Uterus (tissue), 2 donors: ENCODE measurements at regions not wholly inside any gene's neighbourhood (a gene's known extent, or its start where the extent isn't known, plus 50 kb on each side); places are given as distances from the start of the nearest gene placed in this dataset.

ENCODE experiments used
- POLR2A ChIP-seq, 2 donors: fragments of 450-650 bp; IDR thresholded peaks; one replicate each; pipeline ENCODE4 v1.6.1; 2016; ENCODE audit warnings: antibody characterized with exemption in 2 of 2, mild to moderate bottlenecking in 1 of 2, moderate library complexity in 1 of 2
- TF ChIP-seq, protein P1 (sequence below), 4 experiments: fragments of 200-600 bp in 2 of 4; fragments of 450-650 bp in 2 of 4; sonication (generic) in 2 of 4; IDR thresholded peaks; one replicate each; pipeline ENCODE4 v1.5.1; 2016 to 2019; ENCODE audit warnings: antibody characterized with exemption in 4 of 4, mild to moderate bottlenecking in 2 of 4, moderate library complexity in 1 of 4

DNA sequence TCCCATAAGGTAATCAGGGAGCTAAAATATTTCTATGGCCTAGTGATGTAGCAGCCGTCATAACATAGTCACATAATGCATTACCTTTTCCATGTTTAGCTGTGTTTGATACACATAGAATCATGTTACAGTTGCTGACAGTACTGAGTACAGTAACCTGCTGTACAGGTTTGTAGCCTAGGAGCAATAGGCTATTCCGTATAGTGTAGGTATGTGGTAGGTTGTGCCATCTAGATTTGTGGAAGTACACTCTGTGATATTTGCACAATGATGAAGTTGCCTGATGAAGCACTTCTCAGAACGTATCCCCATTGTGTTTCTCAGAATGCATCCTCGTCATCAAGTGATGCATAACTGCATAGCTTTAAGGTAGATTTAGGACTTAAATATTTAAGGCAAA, 495.6 kb upstream of the ZFP42 start:
- TF ChIP-seq, protein P1, sequence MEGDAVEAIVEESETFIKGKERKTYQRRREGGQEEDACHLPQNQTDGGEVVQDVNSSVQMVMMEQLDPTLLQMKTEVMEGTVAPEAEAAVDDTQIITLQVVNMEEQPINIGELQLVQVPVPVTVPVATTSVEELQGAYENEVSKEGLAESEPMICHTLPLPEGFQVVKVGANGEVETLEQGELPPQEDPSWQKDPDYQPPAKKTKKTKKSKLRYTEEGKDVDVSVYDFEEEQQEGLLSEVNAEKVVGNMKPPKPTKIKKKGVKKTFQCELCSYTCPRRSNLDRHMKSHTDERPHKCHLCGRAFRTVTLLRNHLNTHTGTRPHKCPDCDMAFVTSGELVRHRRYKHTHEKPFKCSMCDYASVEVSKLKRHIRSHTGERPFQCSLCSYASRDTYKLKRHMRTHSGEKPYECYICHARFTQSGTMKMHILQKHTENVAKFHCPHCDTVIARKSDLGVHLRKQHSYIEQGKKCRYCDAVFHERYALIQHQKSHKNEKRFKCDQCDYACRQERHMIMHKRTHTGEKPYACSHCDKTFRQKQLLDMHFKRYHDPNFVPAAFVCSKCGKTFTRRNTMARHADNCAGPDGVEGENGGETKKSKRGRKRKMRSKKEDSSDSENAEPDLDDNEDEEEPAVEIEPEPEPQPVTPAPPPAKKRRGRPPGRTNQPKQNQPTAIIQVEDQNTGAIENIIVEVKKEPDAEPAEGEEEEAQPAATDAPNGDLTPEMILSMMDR (IDR thresholded peaks at IDR 0.05): no peak
- TF ChIP-seq POLR2A (IDR thresholded peaks at IDR 0.05): no peak
